HCT116 (cell line): ENCODE measurements at regions not wholly inside any gene's neighbourhood (a gene's known extent, or its start where the extent isn't known, plus 50 kb on each side); places are given as distances from the start of the nearest gene placed in this dataset.

Source experiments
- ATAC-seq: fragments of 200-7000 bp; cut with Tn5 transposase; 2 replicates; pipeline ENCODE4 v1.9.1; 2020; ENCODE audit warnings: mild to moderate bottlenecking, moderate library complexity
- BruUV-seq: library from RNA; stranded (reverse); fragments of 400-500 nt; replicated peaks from 2 replicates; lab custom pipeline; 2021; lab: Mats Ljungman, UMichigan
- CTCF ChIA-PET: fragments of 300-600 bp; sonication (Branson Sonifier 250); formaldehyde crosslinking; loops from one replicate; lab custom pipeline; 2021; ENCODE audit warnings: antibody characterized with exemption; lab: Charles Lee
- POLR2A ChIA-PET: fragments of 300-600, 350-600 bp; sonication (Branson Sonifier 250); formaldehyde crosslinking; loops from one replicate; lab custom pipeline; 2021; ENCODE audit warnings: antibody characterized with exemption; lab: Charles Lee
- RAD21 ChIA-PET, 2 experiments: fragments of 300-600 bp; sonication (Branson Sonifier 250); formaldehyde crosslinking; loops; one replicate each; lab custom pipeline; 2023; ENCODE audit warnings: low total read pairs in 2 of 2; ENCODE audit not compliant: uncharacterized antibody in 2 of 2, unreplicated experiment in 2 of 2, low non-redundant PET in 1 of 2; lab: Charles Lee
- DNase-seq: peaks from one replicate; pipeline ENCODE4 v3.0.0-alpha.2; 2010; ENCODE audit warnings: low read depth, low spot score
- H2AFZ ChIP-seq: fragments of 200-600 bp; shearing (Covaris generic), sonication (generic); 2 replicates; pipeline ENCODE4 v1.6.1; 2017; ENCODE audit warnings: low read depth, mixed run types, mixed read lengths, antibody characterized with exemption, low read length; ENCODE audit not compliant: poor library complexity, severe bottlenecking
- H3K27ac ChIP-seq: 2 replicates; pipeline ENCODE4 v1.5.1; 2012; ENCODE audit warnings: low read depth, low read length
- H3K27me3 ChIP-seq: fragments of 200-600 bp; sonication (generic); 2 replicates; pipeline ENCODE4 v1.6.1; 2016; ENCODE audit warnings: mixed run types, low read length, mixed read lengths; ENCODE audit not compliant: insufficient read depth
- H3K36me3 ChIP-seq, 2 experiments: fragments of 200-500 bp in 1 of 2; fragments of 200-600 bp in 1 of 2; sonication (Bioruptor generic) in 1 of 2; sonication (generic) in 1 of 2; 2 replicates each; pipeline versions ENCODE4 v1.5.1 to v1.6.1; 2014 to 2016; ENCODE audit warnings: low read length in 2 of 2, inconsistent platforms in 1 of 2, mixed read lengths in 1 of 2, mixed run types in 1 of 2; ENCODE audit not compliant: insufficient read depth in 2 of 2, control insufficient read depth in 1 of 2
- H3K4me1 ChIP-seq, 2 experiments: fragments of 200-600 bp in 1 of 2; sonication (generic) in 1 of 2; 2 replicates each; pipeline versions ENCODE4 v1.5.1 to v1.6.1; 2012 to 2017; ENCODE audit warnings: low read length in 2 of 2, inconsistent platforms in 1 of 2, mild to moderate bottlenecking in 1 of 2, mixed read lengths in 1 of 2, mixed run types in 1 of 2, moderate library complexity in 1 of 2; ENCODE audit not compliant: insufficient read depth in 2 of 2, control insufficient read depth in 1 of 2
- H3K4me2 ChIP-seq: fragments of 200-600 bp; sonication (generic); 2 replicates; pipeline ENCODE4 v1.6.1; 2017; ENCODE audit warnings: mixed run types, low read length, mixed read lengths
- H3K4me3 ChIP-seq, 2 experiments: fragments of 200-600 bp in 1 of 2; sonication (generic) in 1 of 2; replicated peaks in 1 of 2; 2 replicates each; pipeline ENCODE4 v1.5.1; 2011 to 2016; ENCODE audit warnings: low read length in 2 of 2, control low read depth in 1 of 2, low read depth in 1 of 2, mild to moderate bottlenecking in 1 of 2, mixed read lengths in 1 of 2, mixed run types in 1 of 2
- H3K79me2 ChIP-seq: fragments of 200-600 bp; sonication (generic); 2 replicates; pipeline ENCODE4 v1.6.1; 2017; ENCODE audit warnings: mild to moderate bottlenecking, mixed run types, low read length, moderate library complexity, mixed read lengths; ENCODE audit not compliant: insufficient read depth
- H3K9ac ChIP-seq: fragments of 200-600 bp; sonication (generic); 2 replicates; pipeline ENCODE4 v1.6.1; 2016; ENCODE audit warnings: low read length, mixed read lengths
- H3K9me2 ChIP-seq: fragments of 200-600 bp; sonication (generic), shearing (Covaris generic); 2 replicates; pipeline ENCODE4 v1.6.1; 2017; ENCODE audit warnings: mixed run types, mild to moderate bottlenecking, moderate library complexity; ENCODE audit not compliant: insufficient read depth
- H3K9me3 ChIP-seq, 2 experiments: fragments of 200-500 bp in 1 of 2; fragments of 200-600 bp in 1 of 2; sonication (Bioruptor generic) in 1 of 2; sonication (generic) in 1 of 2; 2 replicates each; pipeline ENCODE4 v1.6.1; 2014 to 2017; ENCODE audit warnings: low read length in 2 of 2, mixed read lengths in 2 of 2, inconsistent platforms in 1 of 2, low read depth in 1 of 2, mild to moderate bottlenecking in 1 of 2, mixed run types in 1 of 2, moderate library complexity in 1 of 2; ENCODE audit not compliant: control insufficient read depth in 1 of 2, insufficient read depth in 1 of 2
- H4K20me1 ChIP-seq: fragments of 200-600 bp; sonication (generic), shearing (Covaris generic); 2 replicates; pipeline ENCODE4 v1.6.1; 2017; ENCODE audit warnings: mixed run types, mild to moderate bottlenecking, moderate library complexity; ENCODE audit not compliant: insufficient read depth
- CBX3 ChIP-seq: IDR thresholded peaks from 2 replicates; pipeline ENCODE4 v1.6.1; 2012; ENCODE audit warnings: low read depth
- EGR1 ChIP-seq: IDR thresholded peaks from 2 replicates; pipeline ENCODE4 v1.6.1; 2012; ENCODE audit warnings: low read depth
- ELF1 ChIP-seq: IDR thresholded peaks from 2 replicates; pipeline ENCODE4 v1.6.1; 2012; ENCODE audit warnings: low read depth, borderline replicate concordance
- FOSL1 ChIP-seq: IDR thresholded peaks from 2 replicates; pipeline ENCODE4 v1.6.1; 2012; ENCODE audit warnings: low read depth
- RAD21 ChIP-seq: IDR thresholded peaks from 2 replicates; pipeline ENCODE4 v1.6.1; 2012; ENCODE audit warnings: low read depth, mild to moderate bottlenecking
- YY1 ChIP-seq: IDR thresholded peaks from 2 replicates; pipeline ENCODE4 v1.6.1; 2011; ENCODE audit warnings: low read length, low read depth, moderate library complexity, mild to moderate bottlenecking; ENCODE audit not compliant: insufficient replicate concordance; ENCODE audit errors: extremely low read depth
- ZFX ChIP-seq: fragments of 450-650 bp; IDR thresholded peaks from 2 replicates; pipeline ENCODE4 v1.6.1; 2017
- ZNF274 ChIP-seq: fragments of 200-500 bp; sonication (Bioruptor generic); IDR thresholded peaks from 2 replicates; pipeline ENCODE4 v1.6.1; 2014; ENCODE audit warnings: mild to moderate bottlenecking, low read depth, low read length, inconsistent platforms
- intact Hi-C: fragments of 100-400 bp; cut with micrococcal nuclease; formaldehyde crosslinking; loops from 2 replicates; pipeline ENCODE4 v1.10.0; 2022
- TF ChIP-seq, protein P1 (sequence below): IDR thresholded peaks from 2 replicates; pipeline ENCODE4 v1.6.1; 2012
- TF ChIP-seq, protein P2 (sequence below), 3 experiments: fragments of 200-600 bp in 1 of 3; sonication (generic) in 1 of 3; IDR thresholded peaks in 2 of 3; conservative IDR thresholded peaks in 1 of 3; 2 replicates each; pipeline ENCODE4 v1.5.1; 2012 to 2017; ENCODE audit warnings: low read depth in 2 of 3, low read length in 2 of 3, antibody characterized with exemption in 1 of 3, borderline replicate concordance in 1 of 3, control low read depth in 1 of 3, mild to moderate bottlenecking in 1 of 3, mixed read lengths in 1 of 3, mixed run types in 1 of 3, moderate library complexity in 1 of 3; ENCODE audit not compliant: insufficient read depth in 1 of 3
- TF ChIP-seq, protein P3 (sequence below): IDR thresholded peaks from 2 replicates; pipeline ENCODE4 v1.6.1; 2012

DNA sequence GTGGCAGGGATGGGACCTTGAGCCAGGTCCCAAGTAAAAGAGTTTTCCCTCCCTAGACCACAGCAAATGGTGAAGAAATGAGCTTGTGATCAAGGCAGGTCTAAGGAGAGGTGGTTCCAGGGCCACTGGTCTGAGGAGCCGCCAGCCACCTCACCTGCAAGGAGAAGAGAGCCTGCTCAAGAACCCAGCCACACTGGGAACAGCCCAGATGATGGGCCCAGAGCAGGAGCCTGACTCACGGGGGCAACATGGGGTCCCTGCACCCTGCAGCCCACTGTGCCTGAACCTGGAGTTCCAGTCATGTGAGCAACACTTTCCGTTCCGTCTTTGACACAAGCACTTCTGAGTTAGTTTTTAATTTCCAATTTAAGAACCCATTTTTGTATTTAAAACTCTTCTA is 204.5 kb upstream of the CDH4 start:
- ChIA-PET RAD21 (no interaction called here), CTCF (no interaction called here)
- no TSS peak for BruUV-seq

More for the DNA sequence above, 204.5 kb upstream of the CDH4 start:
- H3K4me2 ChIP-seq, result no peak overlapping the region
- POLR2A ChIA-PET, result no interaction called here
- H3K9me3 ChIP-seq, result peaks cover 10 to 46% of the 10 kb centered on the region in 2 experiments; a peak in 2 of 4 replicates
- H3K27ac ChIP-seq, result no peak overlapping the region
- no peaks in the 10 kb centered on the region for H3K4me1 ChIP-seq
- no peaks in the 10 kb centered on the region for H4K20me1 ChIP-seq
- DNase-seq, result no peak
- H3K9ac ChIP-seq, result no peak overlapping the region
- H3K27me3 ChIP-seq, result no peaks in the 10 kb centered on the region
- no peak for ATAC-seq
- intact Hi-C loops, result no loop called here
- H3K79me2 ChIP-seq, result no peaks in the 10 kb centered on the region
- H3K9me2 ChIP-seq, result no peaks in the 10 kb centered on the region
- no peak overlapping the region for H3K4me3 ChIP-seq
- H3K36me3 ChIP-seq, result no peaks in the 10 kb centered on the region
- H2AFZ ChIP-seq, result no peak overlapping the region
- TF ChIP-seq ZFX (no peak), ZNF274 (no peak), ELF1 (no peak), EGR1 (no peak), CBX3 (no peak), RAD21 (no peak), FOSL1 (no peak), YY1 (no peak)
- TF ChIP-seq, protein P1, sequence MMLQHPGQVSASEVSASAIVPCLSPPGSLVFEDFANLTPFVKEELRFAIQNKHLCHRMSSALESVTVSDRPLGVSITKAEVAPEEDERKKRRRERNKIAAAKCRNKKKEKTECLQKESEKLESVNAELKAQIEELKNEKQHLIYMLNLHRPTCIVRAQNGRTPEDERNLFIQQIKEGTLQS, result no peak
- TF ChIP-seq, protein P2, sequence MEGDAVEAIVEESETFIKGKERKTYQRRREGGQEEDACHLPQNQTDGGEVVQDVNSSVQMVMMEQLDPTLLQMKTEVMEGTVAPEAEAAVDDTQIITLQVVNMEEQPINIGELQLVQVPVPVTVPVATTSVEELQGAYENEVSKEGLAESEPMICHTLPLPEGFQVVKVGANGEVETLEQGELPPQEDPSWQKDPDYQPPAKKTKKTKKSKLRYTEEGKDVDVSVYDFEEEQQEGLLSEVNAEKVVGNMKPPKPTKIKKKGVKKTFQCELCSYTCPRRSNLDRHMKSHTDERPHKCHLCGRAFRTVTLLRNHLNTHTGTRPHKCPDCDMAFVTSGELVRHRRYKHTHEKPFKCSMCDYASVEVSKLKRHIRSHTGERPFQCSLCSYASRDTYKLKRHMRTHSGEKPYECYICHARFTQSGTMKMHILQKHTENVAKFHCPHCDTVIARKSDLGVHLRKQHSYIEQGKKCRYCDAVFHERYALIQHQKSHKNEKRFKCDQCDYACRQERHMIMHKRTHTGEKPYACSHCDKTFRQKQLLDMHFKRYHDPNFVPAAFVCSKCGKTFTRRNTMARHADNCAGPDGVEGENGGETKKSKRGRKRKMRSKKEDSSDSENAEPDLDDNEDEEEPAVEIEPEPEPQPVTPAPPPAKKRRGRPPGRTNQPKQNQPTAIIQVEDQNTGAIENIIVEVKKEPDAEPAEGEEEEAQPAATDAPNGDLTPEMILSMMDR (IDR thresholded peaks at IDR 0.05 in 2 of 3, conservative IDR thresholded peaks at IDR 0.05 in 1 of 3; ENCODE audit: borderline replicate concordance in 1 of 3, insufficient read depth in 1 of 3, low read depth in 2 of 3, low read length in 2 of 3), result no peak
- TF ChIP-seq, protein P3, sequence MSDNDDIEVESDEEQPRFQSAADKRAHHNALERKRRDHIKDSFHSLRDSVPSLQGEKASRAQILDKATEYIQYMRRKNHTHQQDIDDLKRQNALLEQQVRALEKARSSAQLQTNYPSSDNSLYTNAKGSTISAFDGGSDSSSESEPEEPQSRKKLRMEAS, result no peak
